HEK293 (cell line): ENCODE measurements at regions not wholly inside any gene's neighbourhood (a gene's known extent, or its start where the extent isn't known, plus 50 kb on each side); places are given as distances from the start of the nearest gene placed in this dataset.
"Not testable (repeated sequence)": the region's sequence is repeated elsewhere in the genome, so short reads cannot be mapped to it uniquely, and the experiment has no call there.

Source experiments
- CTCF ChIA-PET: fragments of 350-600 bp; formaldehyde crosslinking; extraction: SDS; loops from one replicate; lab custom pipeline; 2021; ENCODE audit warnings: antibody characterized with exemption; lab: Yijun Ruan, JAX
- POLR2A ChIA-PET: fragments of 300-600 bp; formaldehyde crosslinking; extraction: SDS; loops from one replicate; lab custom pipeline; 2020; ENCODE audit warnings: antibody characterized with exemption, inconsistent platforms; lab: Yijun Ruan, JAX
- H3K27ac ChIP-seq: fragments of 200-500 bp; sonication (Bioruptor generic); 2 replicates; pipeline ENCODE4 v1.5.1; 2014; ENCODE audit warnings: low read depth, low read length, control low read depth, inconsistent platforms; ENCODE audit errors: extremely low read depth
- H3K36me3 ChIP-seq, 2 experiments: fragments of 200-500 bp in 1 of 2; sonication (Bioruptor generic) in 1 of 2; 1 replicate in 1 of 2; 2 replicates in 1 of 2; pipeline ENCODE4 v1.5.1; 2014 to 2017; ENCODE audit warnings: inconsistent platforms in 2 of 2, low read length in 2 of 2; ENCODE audit not compliant: control insufficient read depth in 2 of 2, insufficient read depth in 1 of 2
- H3K4me1 ChIP-seq: fragments of 200-500 bp; sonication (Bioruptor generic); 2 replicates; pipeline ENCODE4 v1.5.1; 2014; ENCODE audit warnings: mild to moderate bottlenecking, low read length, inconsistent platforms; ENCODE audit not compliant: control insufficient read depth, insufficient read depth
- H3K4me3 ChIP-seq: 2 replicates; pipeline ENCODE4 v1.5.1; 2011; ENCODE audit warnings: low read depth, mild to moderate bottlenecking, control low read depth, low read length, moderate library complexity
- H3K9me3 ChIP-seq: fragments of 200-500 bp; sonication (Bioruptor generic); 2 replicates; pipeline ENCODE4 v1.5.1; 2014; ENCODE audit warnings: low read depth, low read length, inconsistent platforms; ENCODE audit not compliant: control insufficient read depth, insufficient read depth
- BCL11A ChIP-seq: fragments of 450-650 bp; formaldehyde crosslinking; IDR thresholded peaks from 2 replicates; pipeline ENCODE4 v1.5.1; 2016; ENCODE audit warnings: low read depth, missing biosample characterization, missing genetic modification characterization
- GLI2 ChIP-seq: fragments of 450-650 bp; formaldehyde crosslinking; IDR thresholded peaks from 2 replicates; pipeline ENCODE4; 2017; ENCODE audit warnings: missing biosample characterization, missing genetic modification characterization, low read depth, borderline replicate concordance
- WT1 ChIP-seq: fragments of 450-650 bp; formaldehyde crosslinking; IDR thresholded peaks from 2 replicates; pipeline ENCODE4 v1.5.1; 2016; ENCODE audit warnings: missing biosample characterization, missing genetic modification characterization
- ZNF239 ChIP-seq: fragments of 450-650 bp; formaldehyde crosslinking; IDR thresholded peaks from 2 replicates; pipeline ENCODE4 v1.5.1; 2016; ENCODE audit warnings: missing biosample characterization, missing genetic modification characterization
- ZNF350 ChIP-seq: fragments of 450-650 bp; formaldehyde crosslinking; IDR thresholded peaks from 2 replicates; pipeline ENCODE4 v1.5.0; 2017; ENCODE audit warnings: missing biosample characterization, mild to moderate bottlenecking, missing genetic modification characterization
- ZSCAN23 ChIP-seq: fragments of 450-650 bp; formaldehyde crosslinking; IDR thresholded peaks from 2 replicates; pipeline ENCODE4 v1.5.1; 2016; ENCODE audit warnings: missing biosample characterization, missing genetic modification characterization
- TF ChIP-seq, protein P1 (sequence below): fragments of 450-650 bp; formaldehyde crosslinking; IDR thresholded peaks from 2 replicates; pipeline ENCODE4 v1.5.1; 2016; ENCODE audit warnings: missing biosample characterization, missing genetic modification characterization
- TF ChIP-seq, protein P2 (sequence below): fragments of 450-650 bp; formaldehyde crosslinking; conservative IDR thresholded peaks from 2 replicates; pipeline ENCODE4 v1.5.1; 2016; ENCODE audit warnings: low read depth, missing biosample characterization, missing genetic modification characterization

DNA sequence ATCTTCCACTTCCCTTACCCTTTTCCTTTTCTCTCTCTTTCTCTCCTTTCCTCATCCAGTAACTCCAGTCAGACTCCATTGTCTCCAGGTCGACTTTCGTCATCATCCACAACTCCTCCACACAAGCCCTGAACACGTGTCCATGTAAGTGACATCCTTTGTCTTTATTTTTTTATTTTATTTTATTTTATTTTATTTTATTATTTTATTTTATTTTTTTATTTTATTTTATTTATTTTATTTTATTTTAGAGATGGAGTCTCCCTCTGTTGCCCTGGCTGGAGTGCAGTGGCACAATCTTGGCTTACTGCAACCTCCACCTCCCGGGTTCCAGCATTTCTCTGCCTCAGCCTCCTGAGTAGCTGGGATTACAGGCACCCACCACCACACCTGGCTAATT, 80.1 kb upstream of the VKORC1L1 start:
- CTCF ChIA-PET, H3K9me3 ChIP-seq, POLR2A ChIA-PET, H3K4me1 ChIP-seq, H3K36me3 ChIP-seq, H3K4me3 ChIP-seq, H3K27ac ChIP-seq: not testable (repeated sequence)

DNA sequence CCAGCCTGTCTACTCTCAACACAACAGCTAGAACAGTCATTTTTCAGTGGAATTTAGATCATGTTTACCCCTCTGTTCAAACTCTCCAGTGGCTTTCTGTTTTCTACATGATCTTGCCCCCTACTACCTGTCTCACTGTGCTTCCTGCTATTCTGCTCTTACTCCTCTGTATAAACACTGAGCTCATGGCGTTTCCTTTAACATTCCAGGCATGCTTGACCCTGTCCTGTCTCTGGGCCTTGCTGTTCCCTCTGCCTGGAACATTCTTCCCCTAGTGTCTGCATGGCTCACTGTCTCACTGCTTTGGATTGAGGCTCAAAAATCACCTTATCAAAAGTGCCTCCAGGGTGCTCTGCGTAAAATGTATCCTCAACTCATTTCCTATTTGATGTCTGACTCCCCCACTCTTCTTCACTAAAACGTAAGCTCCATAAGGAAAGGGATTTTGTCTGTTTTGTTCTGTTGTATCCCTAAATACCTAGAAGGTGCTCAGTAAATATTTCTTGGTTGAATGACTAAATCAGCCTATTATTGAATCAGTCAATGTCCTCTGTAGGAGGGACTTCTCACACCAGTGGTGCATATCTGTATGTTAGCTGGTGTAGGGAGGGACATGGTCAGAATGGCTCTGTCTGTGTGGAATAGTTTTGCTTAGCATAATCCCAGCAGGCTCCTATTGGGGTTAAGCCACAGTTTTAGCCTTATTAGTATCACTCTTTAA, 78.0 kb upstream of the VKORC1L1 start:
- H3K27ac ChIP-seq, H3K4me1 ChIP-seq, H3K4me3 ChIP-seq, H3K36me3 ChIP-seq, H3K9me3 ChIP-seq: not testable (repeated sequence)
- ChIA-PET POLR2A (interaction anchor here (0.6 kb wide), 1 partner anchor 280 kb away, joined by 3 read pairs; no protein-coding TSS in a partner anchor), CTCF (interaction anchor here (0.7 kb wide), 1 partner anchor 41 kb away, joined by 3 read pairs; no protein-coding TSS in a partner anchor)

DNA sequence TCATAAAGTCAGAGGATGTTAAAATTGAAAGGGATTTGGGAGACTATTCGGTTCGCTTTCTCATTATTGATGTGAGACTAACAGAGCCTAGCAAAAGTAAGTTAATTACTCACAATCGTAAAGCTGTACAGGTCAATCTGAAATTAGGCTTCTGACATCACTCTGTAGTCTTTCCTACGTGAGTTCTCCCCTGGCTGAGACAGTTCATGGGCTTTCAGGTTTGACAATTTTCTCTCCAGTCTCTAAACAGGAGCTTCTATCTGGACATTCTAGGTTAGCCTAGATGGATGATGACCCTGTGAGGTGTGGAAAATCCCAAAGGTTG, 77.5 kb upstream of the VKORC1L1 start:
- H3K27ac ChIP-seq, H3K4me1 ChIP-seq, POLR2A ChIA-PET, H3K4me3 ChIP-seq, H3K9me3 ChIP-seq, H3K36me3 ChIP-seq, CTCF ChIA-PET: not testable (repeated sequence)

DNA sequence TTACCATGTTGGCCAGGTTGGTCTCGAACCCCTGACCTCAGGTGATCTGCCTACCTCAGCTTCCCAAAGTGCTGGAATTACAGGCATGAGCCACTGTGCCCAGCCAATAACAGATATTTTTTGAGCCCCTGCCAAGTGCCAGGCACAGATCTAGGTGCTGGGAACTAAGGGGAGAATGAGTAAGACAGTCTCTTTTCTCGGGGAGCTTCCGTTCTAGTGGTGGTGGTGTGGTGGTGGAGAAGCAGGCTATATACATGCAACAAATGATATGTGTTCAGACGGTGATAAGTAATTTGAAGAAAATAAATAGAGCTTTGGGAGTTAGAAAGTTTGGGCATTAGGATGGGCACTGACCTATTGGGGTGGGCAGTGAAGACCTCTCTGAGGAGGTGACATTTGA, 76.7 kb upstream of the VKORC1L1 start:
- H3K27ac ChIP-seq, result no peak overlapping the region

DNA sequence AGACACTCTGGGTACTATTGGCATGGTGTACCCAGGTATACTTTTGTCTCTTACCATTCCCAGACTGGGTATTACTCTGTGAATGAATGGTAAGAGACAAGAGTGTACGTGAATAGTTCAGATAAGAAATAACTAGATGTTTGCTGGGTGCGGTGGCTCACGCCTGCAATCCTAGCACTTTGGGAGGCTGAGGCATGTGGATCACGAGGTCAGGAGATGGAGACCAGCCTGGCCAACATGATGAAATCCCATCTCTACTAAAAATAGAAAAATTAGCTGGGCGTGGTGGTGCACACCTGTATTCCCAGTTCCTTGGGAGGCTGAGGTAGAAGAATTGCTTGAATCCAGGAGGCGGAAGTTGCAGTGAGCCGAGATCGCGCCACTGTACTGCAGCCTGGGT, 75.8 kb upstream of the VKORC1L1 start:
- H3K4me3 ChIP-seq, H3K9me3 ChIP-seq, H3K36me3 ChIP-seq, CTCF ChIA-PET, H3K27ac ChIP-seq, H3K4me1 ChIP-seq, POLR2A ChIA-PET: not testable (repeated sequence)

More for the DNA sequence above, 76.7 kb upstream of the VKORC1L1 start:
- ChIA-PET CTCF (no interaction called here), POLR2A (no interaction called here)
- TF ChIP-seq WT1 (tag by site-specific recombination) (no peak), ZSCAN23 (tag by site-specific recombination) (no peak), ZNF350 (tag by site-specific recombination) (no peak), GLI2 (no peak), ZNF239 (tag by site-specific recombination) (no peak), BCL11A (tag by site-specific recombination) (no peak)
- TF ChIP-seq, protein P1, sequence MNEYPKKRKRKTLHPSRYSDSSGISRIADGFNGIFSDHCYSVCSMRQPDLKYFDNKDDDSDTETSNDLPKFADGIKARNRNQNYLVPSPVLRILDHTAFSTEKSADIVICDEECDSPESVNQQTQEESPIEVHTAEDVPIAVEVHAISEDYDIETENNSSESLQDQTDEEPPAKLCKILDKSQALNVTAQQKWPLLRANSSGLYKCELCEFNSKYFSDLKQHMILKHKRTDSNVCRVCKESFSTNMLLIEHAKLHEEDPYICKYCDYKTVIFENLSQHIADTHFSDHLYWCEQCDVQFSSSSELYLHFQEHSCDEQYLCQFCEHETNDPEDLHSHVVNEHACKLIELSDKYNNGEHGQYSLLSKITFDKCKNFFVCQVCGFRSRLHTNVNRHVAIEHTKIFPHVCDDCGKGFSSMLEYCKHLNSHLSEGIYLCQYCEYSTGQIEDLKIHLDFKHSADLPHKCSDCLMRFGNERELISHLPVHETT, result no peak
- TF ChIP-seq, protein P2, sequence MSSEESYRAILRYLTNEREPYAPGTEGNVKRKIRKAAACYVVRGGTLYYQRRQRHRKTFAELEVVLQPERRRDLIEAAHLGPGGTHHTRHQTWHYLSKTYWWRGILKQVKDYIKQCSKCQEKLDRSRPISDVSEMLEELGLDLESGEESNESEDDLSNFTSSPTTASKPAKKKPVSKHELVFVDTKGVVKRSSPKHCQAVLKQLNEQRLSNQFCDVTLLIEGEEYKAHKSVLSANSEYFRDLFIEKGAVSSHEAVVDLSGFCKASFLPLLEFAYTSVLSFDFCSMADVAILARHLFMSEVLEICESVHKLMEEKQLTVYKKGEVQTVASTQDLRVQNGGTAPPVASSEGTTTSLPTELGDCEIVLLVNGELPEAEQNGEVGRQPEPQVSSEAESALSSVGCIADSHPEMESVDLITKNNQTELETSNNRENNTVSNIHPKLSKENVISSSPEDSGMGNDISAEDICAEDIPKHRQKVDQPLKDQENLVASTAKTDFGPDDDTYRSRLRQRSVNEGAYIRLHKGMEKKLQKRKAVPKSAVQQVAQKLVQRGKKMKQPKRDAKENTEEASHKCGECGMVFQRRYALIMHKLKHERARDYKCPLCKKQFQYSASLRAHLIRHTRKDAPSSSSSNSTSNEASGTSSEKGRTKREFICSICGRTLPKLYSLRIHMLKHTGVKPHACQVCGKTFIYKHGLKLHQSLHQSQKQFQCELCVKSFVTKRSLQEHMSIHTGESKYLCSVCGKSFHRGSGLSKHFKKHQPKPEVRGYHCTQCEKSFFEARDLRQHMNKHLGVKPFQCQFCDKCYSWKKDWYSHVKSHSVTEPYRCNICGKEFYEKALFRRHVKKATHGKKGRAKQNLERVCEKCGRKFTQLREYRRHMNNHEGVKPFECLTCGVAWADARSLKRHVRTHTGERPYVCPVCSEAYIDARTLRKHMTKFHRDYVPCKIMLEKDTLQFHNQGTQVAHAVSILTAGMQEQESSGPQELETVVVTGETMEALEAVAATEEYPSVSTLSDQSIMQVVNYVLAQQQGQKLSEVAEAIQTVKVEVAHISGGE (tag by site-specific recombination), result no peak
- H3K4me3 ChIP-seq, result no peak overlapping the region
- no peaks in the 10 kb centered on the region for H3K9me3 ChIP-seq
- H3K36me3 ChIP-seq, result no peaks in the 10 kb centered on the region
- no peaks in the 10 kb centered on the region for H3K4me1 ChIP-seq

DNA sequence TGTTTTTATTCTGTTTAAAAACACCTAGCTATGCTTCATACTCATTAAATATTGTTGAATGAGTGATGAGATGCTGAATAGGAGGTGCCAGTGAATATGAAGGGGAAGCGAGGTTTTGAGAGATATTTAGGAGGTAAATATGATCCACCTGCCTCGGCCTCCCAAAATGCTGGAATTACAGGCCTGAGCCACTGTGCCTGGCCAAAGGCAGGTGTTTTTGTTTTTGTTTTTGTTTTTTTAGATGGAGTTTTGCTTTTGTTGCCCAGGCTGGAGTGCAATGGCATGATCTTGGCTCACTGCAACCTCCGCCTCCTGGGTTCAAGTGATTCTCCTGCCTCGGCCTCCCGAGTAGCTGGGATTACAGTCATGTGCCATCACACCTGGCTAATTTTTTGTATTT, 75.3 kb upstream of the VKORC1L1 start:
- H3K36me3 ChIP-seq, H3K4me1 ChIP-seq, H3K27ac ChIP-seq, CTCF ChIA-PET, POLR2A ChIA-PET, H3K9me3 ChIP-seq, H3K4me3 ChIP-seq: not testable (repeated sequence)
